ENCODE measurements at regions not wholly inside any gene's neighbourhood (a gene's known extent, or its start where the extent isn't known, plus 50 kb on each side); places are given as distances from the start of the nearest gene placed in this dataset.

DNA sequence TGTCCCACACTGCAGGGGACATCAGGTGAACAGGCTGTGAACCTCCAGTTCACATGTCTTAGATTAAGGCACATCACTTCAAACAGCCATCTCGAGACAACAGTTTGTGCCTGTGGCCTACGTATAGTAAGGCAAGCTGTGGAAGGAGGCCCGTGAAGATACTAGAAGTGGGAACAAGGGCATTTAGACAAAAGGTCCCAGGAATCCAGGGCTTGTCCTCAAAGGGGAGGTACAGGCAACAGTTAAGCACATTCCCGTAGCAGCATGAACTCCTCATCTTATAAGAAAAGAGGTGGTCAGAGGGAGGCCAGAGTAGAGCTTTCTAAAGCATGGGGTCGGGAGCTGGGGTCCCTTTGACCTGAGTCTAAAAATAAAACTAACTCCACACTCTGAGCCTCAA lies 122.5 kb upstream of the TRPM3 start:
- TF ChIP-seq, protein P1, sequence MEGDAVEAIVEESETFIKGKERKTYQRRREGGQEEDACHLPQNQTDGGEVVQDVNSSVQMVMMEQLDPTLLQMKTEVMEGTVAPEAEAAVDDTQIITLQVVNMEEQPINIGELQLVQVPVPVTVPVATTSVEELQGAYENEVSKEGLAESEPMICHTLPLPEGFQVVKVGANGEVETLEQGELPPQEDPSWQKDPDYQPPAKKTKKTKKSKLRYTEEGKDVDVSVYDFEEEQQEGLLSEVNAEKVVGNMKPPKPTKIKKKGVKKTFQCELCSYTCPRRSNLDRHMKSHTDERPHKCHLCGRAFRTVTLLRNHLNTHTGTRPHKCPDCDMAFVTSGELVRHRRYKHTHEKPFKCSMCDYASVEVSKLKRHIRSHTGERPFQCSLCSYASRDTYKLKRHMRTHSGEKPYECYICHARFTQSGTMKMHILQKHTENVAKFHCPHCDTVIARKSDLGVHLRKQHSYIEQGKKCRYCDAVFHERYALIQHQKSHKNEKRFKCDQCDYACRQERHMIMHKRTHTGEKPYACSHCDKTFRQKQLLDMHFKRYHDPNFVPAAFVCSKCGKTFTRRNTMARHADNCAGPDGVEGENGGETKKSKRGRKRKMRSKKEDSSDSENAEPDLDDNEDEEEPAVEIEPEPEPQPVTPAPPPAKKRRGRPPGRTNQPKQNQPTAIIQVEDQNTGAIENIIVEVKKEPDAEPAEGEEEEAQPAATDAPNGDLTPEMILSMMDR (IDR thresholded peaks at IDR 0.05; ENCODE audit: low read depth, low read length): no peak
- TF ChIP-seq EZH2phosphoT487 (IDR thresholded peaks at IDR 0.05; ENCODE audit: low read depth): no peak

Data from OCI-LY3 (cell line).